Choroid plexus epithelial cell (primary cell): ENCODE measurements at regions not wholly inside any gene's neighbourhood (a gene's known extent, or its start where the extent isn't known, plus 50 kb on each side); places are given as distances from the start of the nearest gene placed in this dataset.

Experiments used
- DNase-seq: peaks from one replicate; pipeline ENCODE4 v3.0.0-alpha.2; 2010; ENCODE audit warnings: low read depth
- H3K4me3 ChIP-seq: 2 replicates; pipeline ENCODE4 v1.5.1; 2011; ENCODE audit warnings: low read depth, mild to moderate bottlenecking, control low read depth, low read length, moderate library complexity
- TF ChIP-seq, protein P1 (sequence below): conservative IDR thresholded peaks from 2 replicates; pipeline ENCODE4 v1.5.1; 2011; ENCODE audit warnings: low read depth, mild to moderate bottlenecking, control low read depth, inconsistent platforms, low read length, moderate library complexity

DNA sequence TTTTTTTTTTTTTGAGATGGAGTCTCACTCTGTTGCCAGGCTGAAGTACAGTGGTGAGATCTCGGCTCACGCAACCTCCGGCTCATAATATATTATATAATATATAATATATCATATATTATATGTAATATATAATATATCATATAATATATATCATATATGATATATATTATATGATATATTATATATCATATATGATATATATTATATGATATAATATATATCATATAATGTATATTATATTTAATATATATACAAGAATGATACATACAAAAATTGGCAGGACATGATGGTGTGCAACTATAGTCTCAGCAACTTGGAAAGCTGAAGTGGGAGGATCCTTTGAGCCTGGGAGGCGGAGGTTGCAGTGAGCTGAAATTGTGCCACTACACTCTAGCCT lies 1725.5 kb downstream of the MRPL39 start:
- no peak overlapping the region for H3K4me3 ChIP-seq
- TF ChIP-seq, protein P1, sequence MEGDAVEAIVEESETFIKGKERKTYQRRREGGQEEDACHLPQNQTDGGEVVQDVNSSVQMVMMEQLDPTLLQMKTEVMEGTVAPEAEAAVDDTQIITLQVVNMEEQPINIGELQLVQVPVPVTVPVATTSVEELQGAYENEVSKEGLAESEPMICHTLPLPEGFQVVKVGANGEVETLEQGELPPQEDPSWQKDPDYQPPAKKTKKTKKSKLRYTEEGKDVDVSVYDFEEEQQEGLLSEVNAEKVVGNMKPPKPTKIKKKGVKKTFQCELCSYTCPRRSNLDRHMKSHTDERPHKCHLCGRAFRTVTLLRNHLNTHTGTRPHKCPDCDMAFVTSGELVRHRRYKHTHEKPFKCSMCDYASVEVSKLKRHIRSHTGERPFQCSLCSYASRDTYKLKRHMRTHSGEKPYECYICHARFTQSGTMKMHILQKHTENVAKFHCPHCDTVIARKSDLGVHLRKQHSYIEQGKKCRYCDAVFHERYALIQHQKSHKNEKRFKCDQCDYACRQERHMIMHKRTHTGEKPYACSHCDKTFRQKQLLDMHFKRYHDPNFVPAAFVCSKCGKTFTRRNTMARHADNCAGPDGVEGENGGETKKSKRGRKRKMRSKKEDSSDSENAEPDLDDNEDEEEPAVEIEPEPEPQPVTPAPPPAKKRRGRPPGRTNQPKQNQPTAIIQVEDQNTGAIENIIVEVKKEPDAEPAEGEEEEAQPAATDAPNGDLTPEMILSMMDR = no peak
- DNase-seq = no peak

DNA sequence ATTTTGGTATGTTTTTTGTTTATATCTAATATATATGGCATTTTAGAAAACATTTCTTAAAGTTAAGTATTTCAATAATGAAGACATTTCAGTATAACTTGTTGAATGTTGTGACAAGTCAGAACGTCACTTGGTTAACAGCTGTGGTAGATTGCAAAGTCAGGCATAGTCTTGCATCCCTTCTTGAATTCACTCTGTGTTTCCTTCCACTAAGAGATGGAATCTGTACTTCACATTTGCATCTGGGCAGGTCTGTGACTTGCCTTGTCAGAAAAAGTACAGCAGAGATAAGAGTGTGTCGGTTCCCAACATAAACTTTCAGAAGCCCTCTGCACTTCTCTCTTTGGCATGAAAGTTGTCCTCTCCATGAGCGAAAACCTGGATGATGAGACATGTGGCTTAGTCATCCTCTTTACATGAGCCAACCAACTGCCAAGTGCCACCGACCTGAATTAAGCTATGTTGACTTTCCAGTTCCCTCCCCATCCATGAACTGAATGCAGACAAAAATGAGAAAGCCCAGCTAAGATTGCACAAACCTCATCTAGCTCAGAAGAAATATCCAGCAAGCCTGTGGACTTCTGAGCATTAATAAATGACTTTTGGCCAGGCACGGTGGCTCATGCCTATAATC lies 1730.2 kb downstream of the MRPL39 start:
- no peak for DNase-seq
- TF ChIP-seq, protein P1 = no peak

GRCh38 chr21:23874271-23874670 lies 1733.0 kb downstream of the MRPL39 start:
- no peak for DNase-seq
- TF ChIP-seq, protein P1 = no peak
- no peak overlapping the region for H3K4me3 ChIP-seq

More for the DNA sequence above, 1730.2 kb downstream of the MRPL39 start:
- H3K4me3 ChIP-seq = no peak overlapping the region

DNA sequence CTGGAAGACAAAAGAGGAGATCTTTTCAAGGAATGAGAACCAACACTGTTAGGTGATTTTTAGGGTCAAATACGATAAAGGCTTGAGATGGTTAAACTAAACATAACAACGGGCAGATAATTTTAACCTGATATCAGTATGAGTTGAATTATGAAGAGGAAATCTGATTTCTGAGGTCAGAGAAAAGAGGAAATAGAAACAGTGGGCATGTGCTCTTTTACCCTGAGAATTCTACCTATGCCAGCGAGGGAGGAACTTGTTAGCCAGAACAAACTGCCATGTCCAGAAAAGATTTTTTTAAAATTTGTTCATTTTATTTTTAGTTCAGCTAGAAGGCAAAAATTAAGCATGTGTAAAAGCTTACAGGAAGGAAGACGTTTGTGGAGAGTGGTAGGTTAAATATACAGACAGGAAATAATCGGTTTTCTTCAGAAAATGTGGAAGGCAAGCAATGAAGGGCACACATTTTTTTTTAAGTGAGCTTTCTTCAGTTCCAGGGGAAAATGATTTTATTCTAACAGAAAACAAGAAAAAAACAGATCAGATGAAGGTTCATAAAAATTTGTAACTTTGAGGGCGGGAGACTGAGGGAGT lies 1745.3 kb downstream of the MRPL39 start:
- H3K4me3 ChIP-seq = no peak overlapping the region
- TF ChIP-seq, protein P1 = no peak

GRCh38 chr21:23858878-23859277 lies 1748.4 kb downstream of the MRPL39 start:
- TF ChIP-seq, protein P1 = no peak
- H3K4me3 ChIP-seq = no peak overlapping the region
- DNase-seq = no peak

More for the DNA sequence above, 1745.3 kb downstream of the MRPL39 start:
- DNase-seq = no peak

- H3K4me3 ChIP-seq = no peak overlapping the region
- peak; percentile 12 for DNase-seq
- TF ChIP-seq, protein P1 = no peak
These were observed 1753.4 kb downstream of the MRPL39 start for GRCh38 chr21:23853796-23854379.
